GM19468 (cell line): ENCODE measurements at regions not wholly inside any gene's neighbourhood (a gene's known extent, or its start where the extent isn't known, plus 50 kb on each side); places are given as distances from the start of the nearest gene placed in this dataset.
"Not testable (repeated sequence)": the region's sequence is repeated elsewhere in the genome, so short reads cannot be mapped to it uniquely, and the experiment has no call there.

Experiments
- ATAC-seq: cut with Tn5 transposase; IDR thresholded peaks from one replicate; pipeline ENCODE4 v1.9.1; 2021; ENCODE audit warnings: mild to moderate bottlenecking, moderate library complexity, moderate number of reproducible peaks; ENCODE audit not compliant: unreplicated experiment; ENCODE audit errors: extremely low read depth

- ATAC-seq: no peak
Observed at GRCh38 chr20:22834651-22835256, 200.4 kb upstream of the SSTR4 start.

- no peak for ATAC-seq
Observed at GRCh38 chr20:22836211-22836610, 198.9 kb upstream of the SSTR4 start.

- ATAC-seq: no peak
Observed at GRCh38 chr20:22836877-22837276, 198.2 kb upstream of the SSTR4 start.

- ATAC-seq: no peak
Observed at GRCh38 chr20:22838001-22838400, 197.1 kb upstream of the SSTR4 start.

- no peak for ATAC-seq
Observed at GRCh38 chr20:22841846-22842245, 193.3 kb upstream of the SSTR4 start.

- ATAC-seq: no peak
Observed at GRCh38 chr20:22842793-22843192, 192.3 kb upstream of the SSTR4 start.

- no peak for ATAC-seq
Observed at GRCh38 chr20:22844959-22845358, 190.2 kb upstream of the SSTR4 start.

GRCh38 chr20:22846863-22847262 lies 188.2 kb upstream of the SSTR4 start:
- ATAC-seq: no peak

- no peak for ATAC-seq
Observed at GRCh38 chr20:22848364-22848763, 186.7 kb upstream of the SSTR4 start.

- not testable (repeated sequence) for ATAC-seq
Observed at GRCh38 chr20:22851679-22852346, 183.3 kb upstream of the SSTR4 start.

- ATAC-seq: no peak
Observed at GRCh38 chr20:22861231-22861980, 173.7 kb upstream of the SSTR4 start.

GRCh38 chr20:22861990-22862389 lies 173.1 kb upstream of the SSTR4 start:
- ATAC-seq: no peak

GRCh38 chr20:22862671-22863230 lies 172.4 kb upstream of the SSTR4 start:
- ATAC-seq: no peak

GRCh38 chr20:22863826-22864225 lies 171.3 kb upstream of the SSTR4 start:
- ATAC-seq: no peak

GRCh38 chr20:22866812-22867341 lies 168.2 kb upstream of the SSTR4 start:
- no peak for ATAC-seq

- ATAC-seq: no peak
Observed at GRCh38 chr20:22878166-22878565, 156.9 kb upstream of the SSTR4 start.

- no peak for ATAC-seq
Observed at GRCh38 chr20:22880277-22880676, 154.8 kb upstream of the SSTR4 start.

GRCh38 chr20:22887796-22888195 lies 147.3 kb upstream of the SSTR4 start:
- ATAC-seq: no peak

GRCh38 chr20:22890594-22891300 lies 144.4 kb upstream of the SSTR4 start:
- no peak for ATAC-seq

GRCh38 chr20:22901164-22901563 lies 133.9 kb upstream of the SSTR4 start:
- ATAC-seq: no peak
